ENCODE measurements at regions not wholly inside any gene's neighbourhood (a gene's known extent, or its start where the extent isn't known, plus 50 kb on each side); places are given as distances from the start of the nearest gene placed in this dataset.

DNA sequence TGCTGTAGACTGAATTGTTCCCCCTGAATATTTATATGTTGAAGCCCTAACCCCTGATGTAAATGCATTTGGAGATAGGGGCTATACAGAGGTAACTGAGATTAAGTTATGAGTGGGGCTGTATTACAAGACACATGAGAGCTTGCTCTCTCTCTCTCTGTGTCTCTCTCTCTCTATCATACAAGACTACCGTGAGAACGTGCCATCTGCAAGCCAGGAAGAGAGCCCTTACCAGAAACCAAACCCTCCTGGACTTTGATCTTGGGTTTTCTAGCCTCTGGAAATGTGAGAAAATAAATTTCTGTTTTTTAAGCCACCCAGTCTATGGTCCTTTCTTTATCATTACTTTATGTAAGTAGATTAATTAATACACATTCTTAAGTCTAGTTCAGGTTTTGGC lies 249.3 kb upstream of the MAN1A1 start:
- H3K4me3 ChIP-seq (ENCODE audit: low read depth, low read length): no peak overlapping the region
- TF ChIP-seq, protein P1, sequence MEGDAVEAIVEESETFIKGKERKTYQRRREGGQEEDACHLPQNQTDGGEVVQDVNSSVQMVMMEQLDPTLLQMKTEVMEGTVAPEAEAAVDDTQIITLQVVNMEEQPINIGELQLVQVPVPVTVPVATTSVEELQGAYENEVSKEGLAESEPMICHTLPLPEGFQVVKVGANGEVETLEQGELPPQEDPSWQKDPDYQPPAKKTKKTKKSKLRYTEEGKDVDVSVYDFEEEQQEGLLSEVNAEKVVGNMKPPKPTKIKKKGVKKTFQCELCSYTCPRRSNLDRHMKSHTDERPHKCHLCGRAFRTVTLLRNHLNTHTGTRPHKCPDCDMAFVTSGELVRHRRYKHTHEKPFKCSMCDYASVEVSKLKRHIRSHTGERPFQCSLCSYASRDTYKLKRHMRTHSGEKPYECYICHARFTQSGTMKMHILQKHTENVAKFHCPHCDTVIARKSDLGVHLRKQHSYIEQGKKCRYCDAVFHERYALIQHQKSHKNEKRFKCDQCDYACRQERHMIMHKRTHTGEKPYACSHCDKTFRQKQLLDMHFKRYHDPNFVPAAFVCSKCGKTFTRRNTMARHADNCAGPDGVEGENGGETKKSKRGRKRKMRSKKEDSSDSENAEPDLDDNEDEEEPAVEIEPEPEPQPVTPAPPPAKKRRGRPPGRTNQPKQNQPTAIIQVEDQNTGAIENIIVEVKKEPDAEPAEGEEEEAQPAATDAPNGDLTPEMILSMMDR (IDR thresholded peaks at IDR 0.05; ENCODE audit: control insufficient read depth, extremely low read depth, insufficient read depth): no peak
- DNase-seq (ENCODE audit: low read depth): no peak

DNA sequence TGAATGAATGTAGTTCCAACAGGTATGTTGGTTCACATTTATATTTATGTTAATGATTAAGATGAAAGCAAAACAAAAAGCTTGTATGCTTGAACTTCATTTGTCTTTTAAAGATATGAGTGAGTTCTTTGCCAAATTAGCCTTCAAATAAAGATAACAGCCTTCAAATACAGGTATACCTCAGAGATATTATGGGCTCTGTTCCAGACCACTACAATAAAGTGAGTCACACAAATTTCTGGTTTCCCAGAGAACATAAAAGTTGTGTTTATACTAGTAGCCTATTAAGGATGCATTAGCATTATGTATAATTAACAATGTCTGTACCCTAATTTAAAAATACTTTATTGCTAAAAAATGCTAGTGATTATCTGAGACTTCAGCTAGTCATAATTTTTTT lies 245.3 kb upstream of the MAN1A1 start:
- H3K4me3 ChIP-seq (ENCODE audit: low read depth, low read length): no peak overlapping the region
- TF ChIP-seq, protein P1 (IDR thresholded peaks at IDR 0.05; ENCODE audit: control insufficient read depth, extremely low read depth, insufficient read depth): no peak
- DNase-seq (ENCODE audit: low read depth): no peak

DNA sequence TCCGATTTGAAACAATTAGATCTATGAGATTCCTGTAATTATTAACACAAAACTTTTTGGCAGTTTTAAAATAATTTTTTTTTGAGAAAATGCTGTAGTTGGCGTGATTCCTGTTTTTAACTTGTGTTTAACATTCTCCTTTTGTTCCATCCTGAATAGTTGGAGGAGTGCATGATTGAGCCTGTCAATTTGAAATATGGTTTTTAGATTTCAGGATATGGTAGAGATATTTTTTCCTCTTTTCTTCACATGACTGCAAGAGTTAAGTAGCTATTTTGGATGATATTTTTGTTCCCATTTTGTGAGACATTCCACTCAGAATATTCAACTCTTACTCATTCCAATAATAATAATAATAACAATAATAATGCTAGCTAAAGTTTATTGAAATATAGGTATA lies 241.7 kb upstream of the MAN1A1 start:
- TF ChIP-seq, protein P1 (IDR thresholded peaks at IDR 0.05; ENCODE audit: control insufficient read depth, extremely low read depth, insufficient read depth): no peak
- DNase-seq (ENCODE audit: low read depth): no peak
- no peak overlapping the region for H3K4me3 ChIP-seq (ENCODE audit: low read depth, low read length)

DNA sequence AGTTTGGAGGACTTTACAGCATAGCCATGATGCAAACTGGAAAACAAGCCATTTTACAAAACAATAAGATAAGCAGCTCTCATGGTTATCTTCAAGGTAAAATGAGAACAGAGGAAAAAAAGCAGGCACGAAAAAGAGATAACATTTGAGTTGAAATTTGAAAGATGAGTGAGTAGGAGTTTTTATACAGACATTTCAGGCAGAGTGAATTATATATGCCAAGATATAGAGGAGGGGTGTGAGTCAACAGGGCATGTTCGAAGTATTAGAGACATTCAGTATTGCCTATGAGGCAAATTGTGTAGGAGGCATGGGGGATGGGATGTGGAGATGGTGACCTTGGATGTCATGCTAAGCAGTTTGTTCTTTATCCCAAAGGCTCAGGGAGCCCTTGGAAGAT lies 240.5 kb upstream of the MAN1A1 start:
- TF ChIP-seq, protein P1 (IDR thresholded peaks at IDR 0.05; ENCODE audit: control insufficient read depth, extremely low read depth, insufficient read depth): no peak
- no peak for DNase-seq (ENCODE audit: low read depth)
- no peak overlapping the region for H3K4me3 ChIP-seq (ENCODE audit: low read depth, low read length)

- no peak overlapping the region for H3K4me3 ChIP-seq (ENCODE audit: low read depth, low read length)
- DNase-seq (ENCODE audit: low read depth): no peak
- TF ChIP-seq, protein P1 (IDR thresholded peaks at IDR 0.05; ENCODE audit: control insufficient read depth, extremely low read depth, insufficient read depth): no peak
Observed at GRCh38 chr6:119587537-119587936, 238.0 kb upstream of the MAN1A1 start.

DNA sequence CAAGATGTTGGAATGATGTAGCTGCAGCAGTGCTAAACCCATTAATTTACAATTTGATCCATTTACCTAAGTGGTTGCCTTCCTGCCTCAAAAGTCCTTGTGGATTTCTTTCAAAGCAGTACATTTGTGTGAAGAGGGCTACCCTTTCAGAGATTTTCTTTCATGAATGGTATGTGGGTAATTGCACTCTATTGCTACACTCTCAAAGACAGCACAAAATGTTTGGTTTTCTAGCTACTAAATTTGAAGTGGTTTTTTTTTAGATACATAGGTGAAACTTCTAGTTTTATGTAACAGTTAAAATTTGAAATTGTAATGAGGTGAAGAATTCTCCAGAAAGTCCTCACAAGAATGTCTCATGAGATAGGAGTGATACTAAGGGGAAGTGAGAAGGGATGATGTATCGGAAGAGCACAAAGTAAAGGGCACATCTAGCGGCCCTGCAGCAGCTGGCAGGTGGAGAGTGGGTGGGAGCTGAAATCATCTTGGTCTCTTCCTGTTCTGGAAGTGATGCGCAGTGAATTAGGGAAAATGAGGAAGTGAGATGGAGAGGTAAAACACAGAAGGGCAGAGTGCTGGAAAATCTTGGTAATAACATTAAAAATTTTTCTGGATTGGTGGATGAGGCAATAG lies 236.8 kb upstream of the MAN1A1 start:
- DNase-seq (ENCODE audit: low read depth): no peak
- no peak overlapping the region for H3K4me3 ChIP-seq (ENCODE audit: low read depth, low read length)
- TF ChIP-seq, protein P1 (IDR thresholded peaks at IDR 0.05; ENCODE audit: control insufficient read depth, extremely low read depth, insufficient read depth): no peak

GRCh38 chr6:119584088-119584487 lies 234.5 kb upstream of the MAN1A1 start:
- DNase-seq (ENCODE audit: low read depth): peak; percentile 17
- TF ChIP-seq, protein P1 (IDR thresholded peaks at IDR 0.05; ENCODE audit: control insufficient read depth, extremely low read depth, insufficient read depth): no peak
- H3K4me3 ChIP-seq (ENCODE audit: low read depth, low read length): no peak overlapping the region

Measured in LNCaP clone FGC (cell line).